ENCODE measurements at regions not wholly inside any gene's neighbourhood (a gene's known extent, or its start where the extent isn't known, plus 50 kb on each side); places are given as distances from the start of the nearest gene placed in this dataset.
"Not testable (repeated sequence)": the region's sequence is repeated elsewhere in the genome, so short reads cannot be mapped to it uniquely, and the experiment has no call there.

DNA sequence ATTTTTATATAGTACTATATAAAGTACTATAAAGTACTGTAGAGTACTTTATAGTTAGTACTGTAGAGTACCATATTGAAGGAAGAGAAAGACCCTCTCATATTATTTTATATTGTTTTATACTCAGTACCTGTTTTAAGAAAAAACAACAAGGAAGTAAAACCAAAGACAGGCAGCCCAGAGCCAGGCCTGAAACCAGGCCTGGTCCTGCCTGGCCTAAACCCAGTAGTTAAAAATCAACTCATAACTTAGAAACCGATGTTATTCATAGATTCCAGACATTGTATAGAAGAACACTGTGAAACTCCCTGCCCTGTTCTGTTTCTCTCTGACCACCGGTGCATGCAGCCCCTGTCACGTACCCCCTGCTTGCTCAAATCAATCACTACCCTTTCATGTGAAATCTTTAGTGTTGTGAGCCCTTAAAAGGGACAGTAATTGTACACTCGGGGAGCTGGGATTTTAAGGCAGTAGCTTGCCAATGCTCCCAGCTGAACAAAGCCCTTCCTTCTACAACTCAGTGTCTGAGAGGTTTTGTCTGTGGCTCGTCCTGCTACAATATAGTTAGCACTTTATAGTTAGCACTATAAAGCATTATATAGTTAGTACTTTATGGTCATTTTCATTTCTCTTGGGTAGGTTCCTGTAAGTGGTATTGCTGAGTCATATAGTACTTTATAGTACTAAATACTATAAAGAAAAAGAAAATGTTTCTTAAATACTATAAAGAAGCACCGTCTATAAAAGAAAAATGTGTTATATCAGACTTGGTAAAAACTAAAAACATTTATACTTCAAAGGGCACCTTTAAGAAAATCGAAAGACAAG is 940.6 kb upstream of the ACO1 start:
- TF ChIP-seq, protein P1, sequence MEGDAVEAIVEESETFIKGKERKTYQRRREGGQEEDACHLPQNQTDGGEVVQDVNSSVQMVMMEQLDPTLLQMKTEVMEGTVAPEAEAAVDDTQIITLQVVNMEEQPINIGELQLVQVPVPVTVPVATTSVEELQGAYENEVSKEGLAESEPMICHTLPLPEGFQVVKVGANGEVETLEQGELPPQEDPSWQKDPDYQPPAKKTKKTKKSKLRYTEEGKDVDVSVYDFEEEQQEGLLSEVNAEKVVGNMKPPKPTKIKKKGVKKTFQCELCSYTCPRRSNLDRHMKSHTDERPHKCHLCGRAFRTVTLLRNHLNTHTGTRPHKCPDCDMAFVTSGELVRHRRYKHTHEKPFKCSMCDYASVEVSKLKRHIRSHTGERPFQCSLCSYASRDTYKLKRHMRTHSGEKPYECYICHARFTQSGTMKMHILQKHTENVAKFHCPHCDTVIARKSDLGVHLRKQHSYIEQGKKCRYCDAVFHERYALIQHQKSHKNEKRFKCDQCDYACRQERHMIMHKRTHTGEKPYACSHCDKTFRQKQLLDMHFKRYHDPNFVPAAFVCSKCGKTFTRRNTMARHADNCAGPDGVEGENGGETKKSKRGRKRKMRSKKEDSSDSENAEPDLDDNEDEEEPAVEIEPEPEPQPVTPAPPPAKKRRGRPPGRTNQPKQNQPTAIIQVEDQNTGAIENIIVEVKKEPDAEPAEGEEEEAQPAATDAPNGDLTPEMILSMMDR (IDR thresholded peaks at IDR 0.05) = not testable (repeated sequence)
- not testable (repeated sequence) for TF ChIP-seq POLR2A (IDR thresholded peaks at IDR 0.05)
